Omental fat pad (tissue), 3 donors: ENCODE measurements at regions not wholly inside any gene's neighbourhood (a gene's known extent, or its start where the extent isn't known, plus 50 kb on each side); places are given as distances from the start of the nearest gene placed in this dataset.

Experiments
- ATAC-seq: fragments of 150-250 bp; one replicate; pipeline ENCODE4 v1.9.1; 2016; ENCODE audit warnings: mild to moderate bottlenecking, moderate library complexity; ENCODE audit not compliant: low FRiP score
- DNase-seq: peaks from one replicate; pipeline ENCODE4 v3.0.0-alpha.2; 2019; ENCODE audit warnings: low spot score
- TF ChIP-seq, protein P1 (sequence below), 3 donors: fragments of 450-650 bp; IDR thresholded peaks; one replicate each; pipeline ENCODE4 v1.5.1; 2016 to 2017; ENCODE audit warnings: antibody characterized with exemption in 3 of 3, mild to moderate bottlenecking in 3 of 3, moderate library complexity in 2 of 3

DNA sequence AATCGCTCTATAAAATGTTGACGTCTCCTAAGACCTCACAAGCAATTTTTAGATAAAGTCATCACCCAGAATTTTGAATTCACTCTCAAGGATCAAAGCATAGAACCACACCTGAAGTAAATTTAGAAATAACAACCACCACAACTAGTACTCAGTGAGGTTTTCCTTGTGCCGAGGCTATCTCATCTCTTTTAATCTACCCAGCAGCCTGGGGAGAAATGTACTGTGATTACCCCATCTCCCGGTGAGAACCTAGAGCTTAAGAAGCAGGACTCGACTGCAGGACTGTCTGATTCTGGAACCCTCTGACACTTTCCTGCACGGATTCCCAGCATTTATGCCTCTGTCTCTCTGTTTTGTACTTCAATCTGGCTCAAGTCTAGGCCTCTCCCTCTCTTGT lies 180.9 kb upstream of the PLXNC1 start:
- DNase-seq = no peak
- ATAC-seq = no peak
- TF ChIP-seq, protein P1, sequence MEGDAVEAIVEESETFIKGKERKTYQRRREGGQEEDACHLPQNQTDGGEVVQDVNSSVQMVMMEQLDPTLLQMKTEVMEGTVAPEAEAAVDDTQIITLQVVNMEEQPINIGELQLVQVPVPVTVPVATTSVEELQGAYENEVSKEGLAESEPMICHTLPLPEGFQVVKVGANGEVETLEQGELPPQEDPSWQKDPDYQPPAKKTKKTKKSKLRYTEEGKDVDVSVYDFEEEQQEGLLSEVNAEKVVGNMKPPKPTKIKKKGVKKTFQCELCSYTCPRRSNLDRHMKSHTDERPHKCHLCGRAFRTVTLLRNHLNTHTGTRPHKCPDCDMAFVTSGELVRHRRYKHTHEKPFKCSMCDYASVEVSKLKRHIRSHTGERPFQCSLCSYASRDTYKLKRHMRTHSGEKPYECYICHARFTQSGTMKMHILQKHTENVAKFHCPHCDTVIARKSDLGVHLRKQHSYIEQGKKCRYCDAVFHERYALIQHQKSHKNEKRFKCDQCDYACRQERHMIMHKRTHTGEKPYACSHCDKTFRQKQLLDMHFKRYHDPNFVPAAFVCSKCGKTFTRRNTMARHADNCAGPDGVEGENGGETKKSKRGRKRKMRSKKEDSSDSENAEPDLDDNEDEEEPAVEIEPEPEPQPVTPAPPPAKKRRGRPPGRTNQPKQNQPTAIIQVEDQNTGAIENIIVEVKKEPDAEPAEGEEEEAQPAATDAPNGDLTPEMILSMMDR (IDR thresholded peaks at IDR 0.05) = no peak

DNA sequence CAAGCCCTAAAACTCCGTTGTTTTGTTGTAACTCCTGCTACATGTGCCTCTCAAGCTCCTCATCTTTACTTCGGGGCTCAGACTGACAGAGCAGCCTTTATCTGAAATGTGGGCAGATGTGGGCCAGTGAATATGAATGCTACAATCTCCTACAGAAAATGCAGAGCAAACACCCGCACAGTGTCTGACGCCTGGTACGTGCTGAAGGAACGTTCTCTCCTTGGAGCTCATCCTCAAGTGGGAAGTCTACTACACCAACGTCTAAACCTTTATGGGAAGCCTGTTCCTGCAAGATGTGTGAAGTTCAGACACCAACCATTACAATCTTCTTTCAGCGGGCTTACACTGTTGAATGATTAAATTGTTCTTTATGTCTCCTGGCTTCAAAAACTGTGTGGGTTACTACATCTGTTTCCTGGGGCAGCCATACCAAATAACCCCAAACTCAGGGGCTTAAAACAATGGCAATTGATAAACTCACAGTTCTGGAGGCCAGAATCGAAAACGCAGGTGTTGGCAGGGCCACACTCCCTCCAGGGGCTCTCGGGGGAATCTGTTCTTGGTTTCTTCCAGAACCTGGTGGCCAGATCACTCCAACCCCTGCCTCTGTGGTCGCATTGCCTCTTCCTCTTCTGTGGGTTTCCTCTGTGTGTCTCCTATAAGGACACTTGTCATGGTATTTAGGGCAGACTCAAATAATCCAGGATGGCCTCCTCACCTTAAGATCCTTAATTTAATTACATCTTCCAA lies 179.7 kb upstream of the PLXNC1 start:
- ATAC-seq (no peak), DNase-seq (no peak)
- TF ChIP-seq, protein P1 (IDR thresholded peaks at IDR 0.05) = no peak

DNA sequence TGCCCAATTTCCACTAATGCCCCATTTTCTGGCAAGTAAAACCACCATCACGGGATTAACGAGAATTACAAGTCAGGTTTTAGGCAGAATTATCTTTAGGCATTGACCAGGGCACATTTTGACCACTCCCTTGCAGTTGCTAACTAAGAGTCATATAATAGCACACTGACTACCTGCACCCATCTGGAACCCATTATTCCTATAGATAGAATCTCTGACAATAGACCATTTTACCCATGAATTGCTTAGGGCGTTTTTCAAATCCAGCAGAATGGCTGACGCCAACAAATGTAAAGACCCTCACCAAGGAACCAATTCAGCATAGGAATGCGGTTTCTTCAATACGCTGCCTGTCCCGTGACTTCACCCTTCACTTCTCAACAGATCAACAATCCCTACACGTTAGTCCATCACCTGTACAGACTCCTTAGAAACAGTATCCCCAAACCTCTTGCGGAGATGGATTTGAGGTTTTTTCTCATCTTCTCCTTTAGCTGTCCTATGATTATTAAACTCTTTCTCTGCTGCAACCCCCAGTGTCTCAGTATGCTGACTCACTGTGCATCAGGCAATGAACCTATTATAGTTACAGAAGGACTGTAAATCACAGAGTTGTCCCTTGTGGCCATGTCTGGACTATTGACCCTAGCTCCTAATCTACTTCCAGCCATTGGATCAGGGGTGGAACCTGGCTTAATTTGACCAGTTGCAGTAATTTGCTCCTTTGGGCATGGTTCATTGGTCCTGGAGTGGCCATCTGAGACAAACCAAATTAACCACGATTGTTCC lies 177.3 kb upstream of the PLXNC1 start:
- ATAC-seq = no peak
- no peak for DNase-seq
- TF ChIP-seq, protein P1 (IDR thresholded peaks at IDR 0.05) = no peak

DNA sequence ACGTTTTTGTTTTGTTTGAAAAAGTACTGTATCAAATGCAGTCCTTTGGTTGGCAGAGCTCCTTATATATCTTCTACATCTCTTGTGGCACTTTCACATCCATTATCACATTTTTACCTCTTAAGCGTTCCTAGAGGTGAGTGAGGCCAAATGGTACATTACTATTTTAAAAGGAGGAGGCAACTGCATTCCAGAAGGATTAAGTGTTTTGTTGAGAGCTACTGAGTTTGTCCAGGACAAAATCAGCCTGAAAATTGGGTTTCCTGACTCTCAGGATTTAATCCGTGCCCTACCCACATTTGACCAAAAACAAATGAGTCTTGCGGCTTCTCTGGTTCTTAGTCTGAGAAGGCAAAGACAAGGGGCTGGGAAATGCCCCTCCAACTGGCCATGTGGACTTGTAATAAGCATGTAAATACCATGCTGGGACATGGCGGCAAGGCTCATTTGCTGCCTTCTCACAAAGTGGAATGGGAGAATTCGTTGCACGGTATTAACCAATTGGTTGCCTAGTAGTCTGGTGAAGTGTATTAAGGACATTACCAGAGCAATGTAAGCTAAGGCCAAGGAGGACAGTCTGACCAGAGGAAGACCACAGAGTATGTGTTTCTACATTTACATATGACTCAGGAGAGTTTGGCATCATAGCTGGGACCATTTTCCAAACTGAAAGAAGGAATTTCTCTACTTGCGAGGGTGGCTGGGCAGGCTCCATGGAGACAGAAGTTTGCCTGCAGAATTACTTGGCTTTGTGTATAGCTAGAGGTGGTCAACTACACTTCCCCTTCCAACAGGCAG lies 175.8 kb upstream of the PLXNC1 start:
- ATAC-seq = peak; percentile 54

DNA sequence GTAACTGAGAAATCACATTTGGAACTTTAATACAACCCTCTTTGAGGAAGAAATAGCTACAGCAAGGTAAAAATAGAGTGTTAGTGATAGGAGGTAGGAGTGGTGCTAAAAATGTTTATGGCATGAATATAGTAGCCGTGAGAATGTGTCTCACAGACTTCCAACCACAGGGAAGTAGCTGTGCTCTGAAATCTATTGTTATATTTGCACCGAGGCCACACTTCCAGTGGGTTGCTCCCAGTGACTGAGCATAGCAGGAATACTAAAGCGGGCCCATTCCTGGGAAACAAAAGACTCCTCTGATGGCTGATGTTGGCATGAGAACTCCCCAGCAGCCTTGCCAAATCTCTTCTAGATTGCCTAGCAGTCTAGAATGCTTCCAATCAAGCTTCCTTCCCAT lies 174.1 kb upstream of the PLXNC1 start:
- DNase-seq (no peak), ATAC-seq (no peak)
- TF ChIP-seq, protein P1 (IDR thresholded peaks at IDR 0.05) = no peak

More for the DNA sequence above, 175.8 kb upstream of the PLXNC1 start:
- no peak for DNase-seq
- TF ChIP-seq, protein P1 (IDR thresholded peaks at IDR 0.05) = no peak

DNA sequence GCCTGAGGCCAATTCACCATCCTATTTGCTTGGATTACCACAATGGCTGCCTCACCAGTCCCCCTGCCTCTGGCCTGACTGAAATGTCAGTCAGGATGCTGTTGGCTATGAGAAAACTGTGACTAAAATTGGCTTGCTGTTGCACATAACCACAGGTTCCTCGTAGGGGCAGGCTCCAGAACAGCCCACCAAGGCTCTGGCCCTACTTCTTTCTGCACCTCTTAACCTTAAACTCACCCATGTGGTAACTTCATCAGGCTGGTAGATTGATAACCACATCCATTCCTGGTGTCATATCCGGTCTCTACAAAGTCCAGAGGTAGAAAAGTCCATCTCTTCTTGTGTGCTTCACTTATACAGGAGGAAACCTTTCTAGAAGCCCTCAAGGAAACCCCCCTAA lies 172.4 kb upstream of the PLXNC1 start:
- TF ChIP-seq, protein P1 (IDR thresholded peaks at IDR 0.05) = no peak
- no peak for DNase-seq
- ATAC-seq = no peak
